ENCODE measurements at regions not wholly inside any gene's neighbourhood (a gene's known extent, or its start where the extent isn't known, plus 50 kb on each side); places are given as distances from the start of the nearest gene placed in this dataset.
"Not testable (repeated sequence)": the region's sequence is repeated elsewhere in the genome, so short reads cannot be mapped to it uniquely, and the experiment has no call there.

GRCh38 chr17:21782107-21782506, 89.8 kb downstream of the KCNJ18 start:
- DNase-seq; POLR2A ChIA-PET; H3K4me1 ChIP-seq (ENCODE audit: control insufficient read depth in 2 of 2, insufficient read depth in 2 of 2, low read length in 2 of 2); CTCF ChIA-PET; H3K4me3 Mint-ChIP-seq; H3K9me3 Mint-ChIP-seq; H3K4me1 Mint-ChIP-seq; H3K9me3 ChIP-seq (ENCODE audit: control insufficient read depth in 2 of 3, low read length in 3 of 3); intact Hi-C loops (cut with micrococcal nuclease); H3K4me3 ChIP-seq (ENCODE audit: low read length); H3K27me3 Mint-ChIP-seq; H3K36me3 ChIP-seq (ENCODE audit: control insufficient read depth in 2 of 3, insufficient read depth in 3 of 3, low read length in 3 of 3); H3K36me3 Mint-ChIP-seq; H3K27ac Mint-ChIP-seq; H3K27me3 ChIP-seq (ENCODE audit: control insufficient read depth in 2 of 2, insufficient read depth in 2 of 2, low read length in 2 of 2); H3K27ac ChIP-seq (ENCODE audit: low read depth, low read length): not testable (repeated sequence)
- ATAC-seq = peak; percentile 24

GRCh38 chr17:21782604-21783003, 90.3 kb downstream of the KCNJ18 start:
- CTCF ChIA-PET; H3K4me1 Mint-ChIP-seq; H3K9me3 Mint-ChIP-seq; POLR2A ChIA-PET; H3K27ac Mint-ChIP-seq; H3K27ac ChIP-seq (ENCODE audit: low read depth, low read length); H3K4me3 Mint-ChIP-seq; H3K9me3 ChIP-seq (ENCODE audit: control insufficient read depth in 2 of 3, low read length in 3 of 3); H3K36me3 Mint-ChIP-seq; H3K36me3 ChIP-seq (ENCODE audit: control insufficient read depth in 2 of 3, insufficient read depth in 3 of 3, low read length in 3 of 3); ATAC-seq; intact Hi-C loops (cut with micrococcal nuclease); DNase-seq; H3K4me3 ChIP-seq (ENCODE audit: low read length); H3K4me1 ChIP-seq (ENCODE audit: control insufficient read depth in 2 of 2, insufficient read depth in 2 of 2, low read length in 2 of 2); H3K27me3 Mint-ChIP-seq; H3K27me3 ChIP-seq (ENCODE audit: control insufficient read depth in 2 of 2, insufficient read depth in 2 of 2, low read length in 2 of 2): not testable (repeated sequence)

GRCh38 chr17:21783017-21783416, 90.7 kb downstream of the KCNJ18 start:
- intact Hi-C loops (cut with micrococcal nuclease); CTCF ChIA-PET; POLR2A ChIA-PET; H3K27me3 Mint-ChIP-seq; H3K4me1 Mint-ChIP-seq; ATAC-seq; DNase-seq; H3K4me1 ChIP-seq (ENCODE audit: control insufficient read depth in 2 of 2, insufficient read depth in 2 of 2, low read length in 2 of 2); H3K9me3 Mint-ChIP-seq; H3K9me3 ChIP-seq (ENCODE audit: control insufficient read depth in 2 of 3, low read length in 3 of 3); H3K27ac ChIP-seq (ENCODE audit: low read depth, low read length); H3K27ac Mint-ChIP-seq; H3K27me3 ChIP-seq (ENCODE audit: control insufficient read depth in 2 of 2, insufficient read depth in 2 of 2, low read length in 2 of 2); H3K36me3 ChIP-seq (ENCODE audit: control insufficient read depth in 2 of 3, insufficient read depth in 3 of 3, low read length in 3 of 3); H3K4me3 ChIP-seq (ENCODE audit: low read length); H3K4me3 Mint-ChIP-seq; H3K36me3 Mint-ChIP-seq: not testable (repeated sequence)

DNA sequence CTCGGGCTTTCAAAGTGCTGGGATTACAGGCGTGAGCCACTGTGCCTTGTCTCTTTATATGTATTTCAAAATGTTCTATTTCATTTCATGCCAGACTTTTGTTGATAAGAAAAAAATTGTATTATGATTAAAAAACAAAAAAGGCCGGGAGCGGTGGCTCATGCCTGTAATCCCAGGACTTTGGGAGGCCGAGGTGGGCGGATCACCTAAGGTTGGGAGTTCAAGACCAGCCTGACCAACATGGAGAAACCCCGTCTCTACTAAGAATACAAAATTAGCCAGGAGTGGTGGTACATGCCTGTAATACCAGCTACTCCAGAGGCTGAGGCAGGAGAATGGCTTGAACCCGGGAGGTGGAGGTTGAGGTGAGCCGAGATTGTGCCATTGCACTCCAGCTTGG, 121.9 kb downstream of the KCNJ18 start:
- H3K27ac Mint-ChIP-seq; H3K36me3 Mint-ChIP-seq; ATAC-seq; H3K4me3 ChIP-seq (ENCODE audit: low read length); H3K4me1 Mint-ChIP-seq; intact Hi-C loops (cut with micrococcal nuclease); CTCF ChIA-PET; H3K36me3 ChIP-seq (ENCODE audit: control insufficient read depth in 2 of 3, insufficient read depth in 3 of 3, low read length in 3 of 3); DNase-seq; H3K4me3 Mint-ChIP-seq; POLR2A ChIA-PET; H3K27me3 Mint-ChIP-seq; H3K27me3 ChIP-seq (ENCODE audit: control insufficient read depth in 2 of 2, insufficient read depth in 2 of 2, low read length in 2 of 2); H3K27ac ChIP-seq (ENCODE audit: low read depth, low read length); H3K9me3 ChIP-seq (ENCODE audit: control insufficient read depth in 2 of 3, low read length in 3 of 3); H3K4me1 ChIP-seq (ENCODE audit: control insufficient read depth in 2 of 2, insufficient read depth in 2 of 2, low read length in 2 of 2): not testable (repeated sequence)
- peaks cover 0 to 28% (median 10%) of the 10 kb centered on the region in 11 donors for H3K9me3 Mint-ChIP-seq

DNA sequence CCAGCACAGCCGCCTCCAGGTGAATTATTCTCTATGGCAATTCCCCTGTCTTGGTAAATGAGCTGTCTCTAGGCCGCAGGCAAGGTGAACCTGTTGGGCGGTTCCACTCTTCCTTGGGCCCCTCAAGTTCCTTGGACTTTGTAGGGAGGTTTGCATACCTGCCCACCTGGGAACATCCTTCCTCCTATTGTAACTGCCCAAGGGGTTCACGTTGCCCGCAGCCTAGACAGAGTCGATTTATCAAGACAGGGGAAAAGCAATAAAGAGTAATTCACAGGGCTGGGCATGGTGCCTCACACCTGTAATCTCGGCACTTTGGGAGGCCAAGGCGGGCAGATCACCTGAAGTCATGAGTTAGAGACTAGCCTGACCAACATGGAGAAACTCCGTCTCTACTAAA, 122.5 kb downstream of the KCNJ18 start:
- ATAC-seq = no peak
- H3K4me3 ChIP-seq (ENCODE audit: low read length) = no peak overlapping the region
- no peaks in the 10 kb centered on the region for H3K4me1 ChIP-seq (ENCODE audit: control insufficient read depth in 2 of 2, insufficient read depth in 2 of 2, low read length in 2 of 2)
- Mint-ChIP-seq H3K36me3 (no peaks in the 10 kb centered on the region), H3K4me3 (no peak overlapping the region), H3K9me3 (peaks cover 0 to 28% (median 10%) of the 10 kb centered on the region in 11 donors), H3K27ac (no peak overlapping the region), H3K27me3 (no peaks in the 10 kb centered on the region), H3K4me1 (no peaks in the 10 kb centered on the region)
- DNase-seq = no peak
- peaks cover 0 to 5% (median 0%) of the 10 kb centered on the region in 3 experiments for H3K9me3 ChIP-seq (ENCODE audit: control insufficient read depth in 2 of 3, low read length in 3 of 3)
- H3K27me3 ChIP-seq (ENCODE audit: control insufficient read depth in 2 of 2, insufficient read depth in 2 of 2, low read length in 2 of 2) = no peaks in the 10 kb centered on the region
- no peak overlapping the region for H3K27ac ChIP-seq (ENCODE audit: low read depth, low read length)
- intact Hi-C loops (cut with micrococcal nuclease) = no loop called here
- no peaks in the 10 kb centered on the region for H3K36me3 ChIP-seq (ENCODE audit: control insufficient read depth in 2 of 3, insufficient read depth in 3 of 3, low read length in 3 of 3)
- ChIA-PET CTCF (no interaction called here), POLR2A (no interaction called here)

DNA sequence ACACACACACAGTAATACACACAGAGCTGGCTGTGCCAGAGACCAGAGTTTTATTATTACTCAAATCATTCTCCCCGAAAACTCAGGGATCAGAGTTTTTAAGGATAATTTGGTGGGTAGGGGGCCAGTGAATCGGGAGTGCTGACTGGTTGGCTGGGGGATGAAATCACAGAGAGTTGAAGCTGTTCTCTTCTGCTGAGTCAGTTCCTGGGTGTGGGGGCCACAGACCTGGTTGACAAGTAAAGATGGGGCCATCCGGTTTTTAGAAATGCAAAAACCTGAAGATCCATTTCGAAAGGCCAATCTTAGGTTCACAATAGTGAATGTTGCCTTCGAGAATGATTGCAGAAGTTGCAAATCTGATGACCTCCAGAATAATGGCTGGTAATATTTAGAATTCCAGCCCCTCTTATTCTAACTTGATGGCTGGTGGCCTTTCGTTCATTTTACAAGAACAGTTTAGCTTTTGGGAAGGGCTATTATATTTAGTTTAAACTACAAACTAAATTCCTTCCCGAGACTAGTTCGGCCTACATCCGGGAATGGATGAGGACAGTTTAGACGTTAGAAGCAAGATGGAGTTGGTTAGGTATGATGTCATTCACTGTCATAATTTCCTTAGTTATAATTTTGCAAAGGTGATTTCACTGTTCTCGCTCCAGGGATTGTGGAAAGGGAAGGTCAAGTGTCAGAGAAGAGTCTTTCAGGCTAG, 123.2 kb downstream of the KCNJ18 start:
- Histone ChIP-seq H3K27ac (ENCODE audit: low read depth, low read length) (no peak overlapping the region), H3K9me3 (ENCODE audit: control insufficient read depth in 2 of 3, low read length in 3 of 3) (peaks cover 0 to 5% (median 0%) of the 10 kb centered on the region in 3 experiments), H3K4me3 (ENCODE audit: low read length) (no peak overlapping the region), H3K36me3 (ENCODE audit: control insufficient read depth in 2 of 3, insufficient read depth in 3 of 3, low read length in 3 of 3) (no peaks in the 10 kb centered on the region), H3K4me1 (ENCODE audit: control insufficient read depth in 2 of 2, insufficient read depth in 2 of 2, low read length in 2 of 2) (no peaks in the 10 kb centered on the region), H3K27me3 (ENCODE audit: control insufficient read depth in 2 of 2, insufficient read depth in 2 of 2, low read length in 2 of 2) (no peaks in the 10 kb centered on the region)
- no peaks in the 10 kb centered on the region for H3K4me1 Mint-ChIP-seq
- no peaks in the 10 kb centered on the region for H3K36me3 Mint-ChIP-seq
- H3K9me3 Mint-ChIP-seq = peaks cover 0 to 28% (median 10%) of the 10 kb centered on the region in 11 donors
- ATAC-seq = no peak
- intact Hi-C loops (cut with micrococcal nuclease) = no loop called here
- DNase-seq = no peak
- ChIA-PET POLR2A (no interaction called here), CTCF (no interaction called here)
- no peak overlapping the region for H3K4me3 Mint-ChIP-seq
- H3K27me3 Mint-ChIP-seq = no peaks in the 10 kb centered on the region
- no peak overlapping the region for H3K27ac Mint-ChIP-seq

- Mint-ChIP-seq H3K4me3 (no peak overlapping the region), H3K27ac (no peak overlapping the region), H3K27me3 (no peaks in the 10 kb centered on the region), H3K9me3 (peaks cover 0 to 28% (median 10%) of the 10 kb centered on the region in 11 donors), H3K4me1 (no peaks in the 10 kb centered on the region), H3K36me3 (no peaks in the 10 kb centered on the region)
- no peak for DNase-seq
- no peaks in the 10 kb centered on the region for H3K4me1 ChIP-seq (ENCODE audit: control insufficient read depth in 2 of 2, insufficient read depth in 2 of 2, low read length in 2 of 2)
- H3K27me3 ChIP-seq (ENCODE audit: control insufficient read depth in 2 of 2, insufficient read depth in 2 of 2, low read length in 2 of 2) = no peaks in the 10 kb centered on the region
- H3K9me3 ChIP-seq (ENCODE audit: control insufficient read depth in 2 of 3, low read length in 3 of 3) = peaks cover 0 to 5% (median 0%) of the 10 kb centered on the region in 3 experiments
- ChIA-PET CTCF (no interaction called here), POLR2A (no interaction called here)
- no peaks in the 10 kb centered on the region for H3K36me3 ChIP-seq (ENCODE audit: control insufficient read depth in 2 of 3, insufficient read depth in 3 of 3, low read length in 3 of 3)
- no peak for ATAC-seq
- H3K27ac ChIP-seq (ENCODE audit: low read depth, low read length) = no peak overlapping the region
- intact Hi-C loops (cut with micrococcal nuclease) = no loop called here
- no peak overlapping the region for H3K4me3 ChIP-seq (ENCODE audit: low read length)
These were observed 124.6 kb downstream of the KCNJ18 start for GRCh38 chr17:21816592-21817567.

All from naive thymus-derived CD4-positive, alpha-beta T cell (primary cell).